NCI-H69 (cell line): ENCODE measurements at regions not wholly inside any gene's neighbourhood (a gene's known extent, or its start where the extent isn't known, plus 50 kb on each side); places are given as distances from the start of the nearest gene placed in this dataset.
A peak's percentile ranks its signal among the peaks of the same experiment; 100 is the strongest.
"Not testable (repeated sequence)": the region's sequence is repeated elsewhere in the genome, so short reads cannot be mapped to it uniquely, and the experiment has no call there.

ENCODE experiments used
- DNase-seq: peaks from one replicate; lab custom pipeline; 2025; lab: John Stamatoyannopoulos, UW

DNA sequence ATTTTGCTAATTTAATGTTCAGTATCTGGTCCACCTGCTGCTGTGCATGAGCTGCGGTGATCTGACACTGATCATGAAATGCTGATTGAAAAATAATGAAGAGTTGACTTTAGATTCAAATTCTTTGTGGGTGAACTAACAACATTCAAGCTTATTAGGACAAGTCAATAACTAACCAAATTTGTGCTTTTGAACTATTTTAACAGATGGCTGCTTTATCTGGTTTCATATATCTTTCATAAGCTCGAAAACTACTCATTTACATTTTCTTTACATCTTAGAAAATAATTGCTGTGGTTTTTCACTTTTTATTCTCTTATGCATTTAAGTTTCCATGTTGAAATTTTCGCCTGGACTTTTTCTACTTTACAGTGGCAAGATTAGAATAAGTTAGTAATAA, 274.8 kb upstream of the CCNG1 start:
- no peak for DNase-seq

DNA sequence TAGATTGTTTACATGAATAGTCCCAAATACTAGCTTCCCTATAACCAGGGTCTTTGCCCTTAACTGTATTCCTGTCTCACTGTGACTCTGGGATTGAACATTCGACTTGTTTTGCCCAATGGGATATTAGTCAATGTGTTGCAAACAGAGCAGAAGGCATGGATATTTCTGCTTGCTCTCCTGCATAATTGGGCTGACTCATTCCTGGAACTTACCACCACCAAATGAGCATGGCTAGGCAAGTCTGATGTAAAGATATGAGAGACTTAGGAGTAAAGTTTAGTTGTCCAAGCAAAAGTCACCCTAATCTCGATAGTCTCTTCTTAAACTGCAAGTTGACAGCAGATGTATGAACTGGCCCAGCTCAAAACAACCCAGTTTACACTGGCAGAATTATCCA, 273.5 kb upstream of the CCNG1 start:
- DNase-seq: no peak

DNA sequence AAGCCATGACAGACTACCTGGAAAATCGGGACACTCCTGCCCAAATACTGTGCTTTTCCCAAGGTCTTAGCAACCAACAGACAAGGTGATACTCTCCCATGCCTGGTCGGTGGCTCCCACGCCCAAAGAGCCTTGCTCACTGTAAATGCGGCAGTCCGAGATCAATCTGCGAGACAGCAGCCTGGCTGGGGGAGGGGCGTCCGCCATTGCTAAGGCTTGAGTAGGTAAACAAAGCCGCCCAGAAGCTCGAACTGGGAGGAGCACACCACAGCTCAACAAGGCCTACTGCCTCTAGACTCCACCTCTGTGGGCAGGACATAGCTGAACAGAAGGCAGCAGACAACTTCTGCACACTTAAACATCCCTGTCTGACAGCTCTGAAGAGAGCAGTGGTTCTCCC, 272.1 kb upstream of the CCNG1 start:
- no peak for DNase-seq

DNA sequence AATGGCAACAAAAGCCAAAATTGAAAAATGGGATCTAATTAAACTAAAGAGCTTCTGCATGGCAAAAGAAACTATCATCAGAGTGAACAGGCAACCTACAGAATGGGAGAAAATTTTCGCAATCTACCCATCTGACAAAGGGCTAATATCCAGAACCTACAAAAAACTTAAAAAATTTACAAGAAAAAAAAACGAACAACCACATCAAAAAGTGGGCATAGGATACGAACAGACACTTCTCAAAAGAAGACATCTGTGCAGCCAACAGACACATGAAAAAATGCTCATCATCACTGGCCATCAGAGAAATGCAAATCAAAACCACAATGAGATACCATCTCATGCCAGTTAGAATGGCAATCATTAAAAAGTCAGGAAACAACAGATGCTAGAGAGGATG, 267.2 kb upstream of the CCNG1 start:
- DNase-seq: not testable (repeated sequence)

DNA sequence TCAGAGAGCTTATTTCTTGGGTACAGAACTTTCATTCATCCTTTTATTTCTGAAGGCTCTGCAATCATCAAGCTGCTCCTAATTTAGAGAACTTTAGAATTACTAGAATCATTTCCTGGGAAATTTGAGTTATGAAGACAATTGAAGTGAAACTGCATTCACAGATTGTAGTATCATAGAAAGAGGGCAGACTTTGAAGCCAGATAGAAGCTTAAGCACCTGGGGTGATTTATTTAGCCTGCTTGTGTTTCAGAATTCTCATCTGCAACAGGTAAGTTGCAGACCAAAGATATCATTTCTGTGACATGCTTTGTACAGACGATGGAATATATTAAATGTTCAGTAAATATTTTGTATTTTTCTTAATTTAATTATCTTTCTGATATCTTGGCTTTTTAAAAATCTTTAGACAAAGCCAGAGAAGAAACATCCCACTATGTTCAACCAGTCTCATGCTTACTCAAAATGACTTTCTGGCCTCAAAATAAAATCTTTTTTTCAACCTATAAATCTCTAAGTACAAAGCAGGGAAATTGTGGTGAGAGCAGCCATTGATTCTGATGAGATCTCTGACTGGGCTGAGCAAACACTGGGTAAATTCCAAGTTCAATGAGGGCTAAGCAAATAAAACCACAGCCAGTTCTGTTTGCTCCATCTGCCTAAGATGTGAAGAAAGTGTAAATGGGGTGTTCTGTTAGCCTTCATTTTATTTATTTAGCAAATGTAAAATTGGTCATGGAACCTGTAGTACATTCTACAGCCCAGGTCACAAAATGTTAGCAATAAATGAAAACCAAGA, 264.7 kb upstream of the CCNG1 start:
- peak; percentile 91 for DNase-seq

DNA sequence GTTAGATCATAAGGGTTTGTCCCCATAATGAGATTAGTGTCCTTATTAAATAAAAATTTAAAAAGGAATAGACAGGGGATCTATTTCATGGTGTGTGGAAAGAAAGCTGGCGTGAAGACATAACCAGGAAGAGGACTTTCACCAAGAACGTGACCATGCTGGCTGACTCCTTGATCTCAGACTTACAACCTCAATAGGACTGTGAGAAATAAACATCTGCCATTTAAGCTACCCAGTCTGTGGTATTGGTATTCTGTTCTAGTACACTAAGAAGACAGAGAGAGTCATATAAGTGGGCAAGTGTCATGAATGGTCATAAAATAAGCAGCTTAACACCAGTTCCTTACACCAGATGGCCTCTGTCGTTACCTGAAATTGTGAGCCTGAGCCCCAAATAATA, 259.4 kb upstream of the CCNG1 start:
- DNase-seq: peak; percentile 46

DNA sequence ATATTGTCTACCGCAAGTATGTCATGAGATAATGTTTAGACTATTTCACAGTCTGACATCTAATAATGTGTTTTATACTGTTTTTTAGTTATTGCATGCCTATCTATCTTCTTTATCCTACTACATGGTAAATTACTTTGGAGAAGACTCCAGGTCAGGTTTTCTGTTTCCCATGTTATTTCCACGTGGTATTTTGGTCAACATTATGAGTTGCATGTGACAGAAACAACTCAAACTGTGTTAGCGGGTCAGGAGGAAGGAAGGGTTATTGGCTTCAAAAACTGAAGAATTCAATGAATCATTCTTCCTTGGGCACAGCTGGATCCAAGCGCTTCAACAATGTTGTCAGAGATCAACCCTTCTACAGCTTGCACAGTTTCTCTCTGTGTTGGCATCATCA, 252.1 kb upstream of the CCNG1 start:
- no peak for DNase-seq

DNA sequence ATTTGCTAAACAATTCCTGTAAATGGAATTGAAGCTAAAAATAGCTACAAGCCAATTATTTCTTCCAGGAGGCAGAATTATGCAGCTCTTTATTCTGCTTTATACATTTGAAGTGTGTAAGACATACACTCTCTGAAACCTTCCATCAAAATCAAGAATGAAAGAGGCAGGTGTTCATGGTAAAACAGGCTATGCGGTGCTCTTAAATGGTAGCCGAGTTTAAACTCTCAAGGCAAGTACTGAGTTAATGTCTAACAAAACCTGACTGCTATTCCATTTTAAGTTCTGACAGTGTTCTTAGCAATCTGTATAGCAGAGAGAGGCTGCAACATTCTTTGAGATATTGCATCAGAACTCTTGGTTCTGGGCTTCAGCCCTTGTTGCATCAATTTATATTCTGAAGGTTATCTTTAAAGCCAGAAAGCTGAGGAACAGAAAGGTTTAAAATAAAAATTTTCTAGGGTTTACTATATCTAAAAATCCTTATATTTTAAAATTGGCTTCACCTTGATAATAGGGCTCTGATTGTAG, 248.3 kb upstream of the CCNG1 start:
- no peak for DNase-seq

DNA sequence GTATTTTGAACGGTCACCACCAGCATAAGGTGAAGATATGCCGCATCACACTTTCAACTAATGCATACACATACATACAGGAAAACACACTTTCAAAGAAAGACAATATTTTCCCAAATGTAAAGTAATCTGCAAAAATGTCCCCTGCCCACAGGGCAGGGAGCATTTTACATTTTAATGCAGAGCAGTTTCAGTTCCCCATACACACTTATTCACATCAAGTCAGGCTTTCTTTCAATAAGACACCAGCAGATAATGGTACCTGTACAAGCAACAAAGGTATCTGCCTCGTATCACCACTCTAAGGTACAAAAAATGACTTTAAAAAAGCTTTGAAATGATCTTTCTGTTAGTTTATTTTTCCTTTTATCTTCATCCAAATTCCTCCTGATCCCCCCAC, 247.1 kb upstream of the CCNG1 start:
- DNase-seq: no peak

DNA sequence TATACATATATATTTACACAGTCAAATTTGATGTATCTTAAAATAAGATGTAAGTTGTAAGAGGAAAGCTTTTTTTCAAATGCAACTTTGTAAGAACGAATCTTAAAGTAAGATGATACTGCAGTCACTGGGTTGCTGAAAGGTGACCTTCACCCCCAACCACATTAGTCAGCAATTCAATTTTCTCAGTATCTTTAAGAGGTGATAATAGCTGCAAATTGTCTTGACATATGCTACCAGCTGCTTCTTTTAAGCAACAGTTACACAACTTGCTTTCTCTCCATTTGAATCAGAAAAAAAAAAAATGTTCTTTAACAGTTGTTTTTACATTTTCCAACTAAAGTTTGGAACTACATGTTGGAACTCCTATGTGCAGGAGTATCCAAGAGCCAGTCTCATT, 246.6 kb upstream of the CCNG1 start:
- DNase-seq: peak; percentile 47

DNA sequence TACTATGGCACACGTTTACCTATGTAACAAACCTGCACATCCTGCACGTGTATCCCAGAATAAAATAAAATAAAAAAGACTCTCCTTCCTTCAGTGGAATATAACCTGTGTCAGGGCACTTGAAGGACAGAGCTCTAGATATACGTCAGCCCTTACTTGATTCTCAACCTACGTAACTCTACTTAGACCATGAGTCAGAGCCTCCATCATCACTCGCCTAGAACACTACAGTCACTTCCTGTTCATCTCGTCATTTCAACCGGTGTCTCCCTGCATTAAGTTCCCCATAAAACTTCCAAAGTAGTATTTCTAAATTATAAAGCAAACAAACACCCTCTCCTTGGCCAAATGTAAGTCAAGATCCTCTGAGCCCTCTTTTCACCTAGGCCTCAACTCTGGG, 243.5 kb upstream of the CCNG1 start:
- no peak for DNase-seq

DNA sequence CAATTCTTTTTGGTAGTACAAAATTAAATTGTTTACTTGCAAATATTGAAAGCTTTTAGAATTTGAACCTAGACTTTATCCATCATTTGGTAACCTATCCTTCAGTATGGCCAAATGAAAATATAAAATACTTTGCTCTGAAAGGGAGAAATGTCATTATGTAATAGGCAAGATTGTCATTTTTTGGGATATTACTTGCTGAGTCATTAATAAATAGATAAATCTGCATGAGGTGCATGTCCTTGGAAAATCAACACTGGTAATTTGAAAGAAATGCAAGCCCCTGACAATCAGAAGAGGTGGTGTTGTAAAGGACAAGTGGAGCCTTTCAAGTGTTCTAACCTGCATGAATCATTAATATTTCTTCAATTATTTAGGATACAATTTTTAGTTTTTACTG, 231.8 kb upstream of the CCNG1 start:
- no peak for DNase-seq

DNA sequence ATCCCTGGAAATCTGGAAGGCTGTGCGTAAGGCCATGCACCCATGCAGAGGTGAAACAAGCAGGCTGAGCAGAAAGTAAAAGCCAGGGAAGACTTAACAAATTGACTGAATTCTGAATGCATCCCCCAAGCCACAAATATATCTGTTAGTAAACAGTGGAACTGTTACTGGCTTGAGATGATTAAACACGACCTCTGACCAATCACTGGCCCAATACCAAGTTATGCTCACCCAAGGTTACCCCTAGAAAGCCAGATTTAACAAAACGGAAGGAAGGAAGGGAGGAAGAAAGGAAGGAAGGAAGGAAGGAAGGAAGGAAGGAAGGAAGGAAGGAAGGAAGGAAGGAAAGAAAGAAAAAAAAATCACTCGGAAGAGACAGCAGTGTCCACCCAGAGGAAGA, 215.8 kb upstream of the CCNG1 start:
- no peak for DNase-seq

DNA sequence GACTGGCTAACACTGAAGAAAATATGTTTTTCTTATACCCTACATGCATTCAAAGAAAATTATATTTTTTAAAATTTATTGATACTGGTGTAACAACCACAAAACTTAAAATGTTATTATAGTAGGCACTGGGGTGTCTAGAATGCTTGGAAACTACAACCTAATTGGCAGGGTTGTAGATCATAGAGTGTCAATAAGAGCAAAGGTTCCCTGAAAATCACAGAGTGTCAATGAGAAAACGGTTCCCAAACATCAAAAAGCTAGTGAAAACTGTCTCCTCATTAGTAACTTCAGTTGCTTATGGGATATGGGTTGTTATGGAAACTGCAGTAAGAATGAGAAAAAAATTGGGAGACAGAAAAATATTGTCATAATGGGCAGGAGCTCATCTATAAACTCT, 214.4 kb upstream of the CCNG1 start:
- DNase-seq: no peak

DNA sequence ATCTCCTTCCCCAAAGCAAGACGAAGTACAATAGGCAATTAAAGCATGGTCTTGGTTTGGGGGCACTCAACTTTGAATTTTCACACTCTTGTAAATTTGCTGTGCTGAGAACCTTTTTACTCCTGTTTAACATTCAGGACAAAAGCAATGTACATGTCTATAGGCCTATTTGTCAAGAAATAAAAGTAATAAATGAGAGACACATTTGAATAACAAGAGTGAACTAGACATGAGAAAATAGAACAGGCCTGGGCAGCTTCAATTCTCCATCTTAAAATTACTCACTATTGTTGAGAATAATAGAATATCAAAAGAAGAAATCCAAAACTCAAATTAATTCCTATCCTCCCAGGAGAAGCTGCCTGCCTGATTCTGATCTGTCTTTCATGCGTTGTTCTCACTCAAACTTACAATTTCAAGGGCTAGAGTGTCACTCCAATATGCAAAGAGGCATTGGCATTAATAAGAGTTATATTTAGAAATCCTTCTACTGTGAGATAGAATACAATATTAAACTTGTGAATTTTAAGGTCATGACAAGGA, 192.9 kb upstream of the CCNG1 start:
- DNase-seq: no peak

DNA sequence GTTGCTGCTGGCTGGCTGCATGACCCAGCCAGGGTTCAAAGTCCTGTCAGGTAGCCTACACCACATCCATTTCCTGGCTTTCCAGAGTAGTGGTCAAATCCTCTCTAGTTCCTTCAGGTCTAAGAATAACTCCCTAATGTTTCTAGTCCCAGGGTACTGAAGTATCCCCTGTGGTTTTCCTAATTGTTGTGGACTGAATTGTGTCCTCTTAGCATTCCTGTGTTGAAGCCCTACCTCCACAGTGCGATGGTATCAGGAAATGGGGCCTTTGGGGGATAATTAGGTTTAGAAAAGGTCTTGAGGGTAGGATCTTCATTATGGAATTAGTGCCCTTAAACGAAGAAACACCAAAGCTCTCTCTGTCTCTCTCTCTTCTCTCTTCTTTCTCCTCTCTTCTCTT, 191.8 kb upstream of the CCNG1 start:
- no peak for DNase-seq

DNA sequence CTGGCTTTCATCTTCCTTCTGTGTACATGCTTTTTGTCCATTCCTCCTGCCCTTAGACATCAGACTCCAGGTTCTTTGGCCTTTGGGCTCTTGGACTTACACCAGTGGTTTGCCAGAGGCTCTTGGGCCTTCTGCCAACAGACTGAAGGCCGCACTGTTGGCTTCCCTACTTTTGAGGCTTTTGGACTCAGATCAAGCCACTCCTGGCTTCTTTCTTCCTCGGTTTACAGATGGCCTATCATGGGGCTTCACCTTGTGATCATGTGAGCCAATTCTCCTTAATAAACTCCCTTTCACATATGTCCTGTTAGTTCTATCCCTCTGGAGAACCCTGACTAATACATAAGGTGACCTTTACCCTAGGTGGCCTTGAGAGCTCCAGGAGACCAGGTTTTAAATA, 189.1 kb upstream of the CCNG1 start:
- DNase-seq: no peak

DNA sequence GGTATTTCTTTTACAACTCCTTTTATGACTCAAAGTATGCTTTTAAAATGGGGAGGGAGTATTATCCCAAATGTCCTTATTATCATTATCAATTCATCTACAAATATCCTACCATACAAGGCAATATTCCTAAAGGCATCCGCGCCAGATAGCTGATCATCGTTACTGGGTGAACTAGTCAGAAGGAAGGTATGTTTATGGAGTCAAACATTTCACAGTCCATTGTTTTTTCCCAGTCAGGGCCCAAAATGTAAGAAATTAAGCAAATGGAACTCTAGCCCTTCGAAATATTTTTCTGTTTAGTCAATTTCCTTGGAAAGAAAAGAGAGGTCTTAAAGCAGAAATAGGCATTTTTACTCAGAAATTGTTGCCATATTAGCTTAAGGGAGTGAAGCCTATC, 188.5 kb upstream of the CCNG1 start:
- DNase-seq: no peak

DNA sequence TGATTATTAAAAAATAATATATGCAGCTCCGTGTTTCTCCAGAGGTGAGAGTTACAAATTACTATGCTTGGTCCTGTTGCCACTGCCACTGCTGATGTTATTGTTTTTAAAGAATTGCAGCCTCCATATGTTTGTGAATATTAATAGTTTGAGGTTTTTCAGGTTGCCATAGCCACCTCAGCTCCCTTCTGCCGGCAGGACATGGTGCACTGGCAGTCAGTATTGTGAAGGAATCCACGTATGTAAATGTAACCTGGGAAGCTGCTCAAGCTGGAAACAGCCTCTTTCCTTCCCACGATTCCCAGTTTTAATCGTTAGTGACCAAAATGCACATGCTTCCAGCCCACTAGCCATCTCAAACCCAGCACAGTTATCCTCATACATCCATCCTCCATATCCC, 184.4 kb upstream of the CCNG1 start:
- no peak for DNase-seq

DNA sequence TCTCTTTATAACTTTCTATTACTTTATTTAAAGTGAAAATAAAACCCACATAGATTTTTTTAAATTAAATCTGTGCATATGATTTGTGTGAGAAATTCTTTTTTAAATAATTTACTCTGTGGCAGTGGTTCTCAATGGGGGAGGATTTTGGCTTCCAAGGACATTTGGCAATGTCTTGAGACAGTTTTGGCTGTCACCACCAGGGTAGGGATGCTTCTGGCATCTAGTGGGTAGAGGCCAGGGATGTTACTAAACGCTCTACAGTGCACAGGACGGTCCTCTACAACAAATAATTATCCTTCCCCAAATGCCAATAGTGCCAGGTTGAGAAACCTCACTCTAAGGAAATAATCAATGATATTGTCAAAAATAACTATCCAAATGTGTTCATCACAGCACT, 177.9 kb upstream of the CCNG1 start:
- DNase-seq: no peak

DNA sequence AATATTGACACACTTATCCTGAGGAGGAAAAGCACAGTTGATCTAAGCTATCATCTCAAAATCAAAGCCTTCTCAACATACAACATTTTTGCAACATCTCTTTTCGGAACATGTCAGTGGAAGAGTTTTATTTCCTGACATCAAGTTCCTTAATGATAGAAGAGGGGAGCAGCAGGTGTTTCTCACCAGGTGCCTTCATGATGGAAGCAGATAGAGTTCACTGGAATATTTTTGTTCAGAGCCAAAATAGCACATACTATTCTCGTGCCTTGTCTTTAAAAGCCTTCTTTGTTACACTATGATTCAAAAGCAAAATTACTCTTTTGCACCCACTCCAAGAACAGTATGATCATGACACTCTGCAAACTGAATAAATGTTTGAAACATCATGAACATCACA, 176.9 kb upstream of the CCNG1 start:
- no peak for DNase-seq

DNA sequence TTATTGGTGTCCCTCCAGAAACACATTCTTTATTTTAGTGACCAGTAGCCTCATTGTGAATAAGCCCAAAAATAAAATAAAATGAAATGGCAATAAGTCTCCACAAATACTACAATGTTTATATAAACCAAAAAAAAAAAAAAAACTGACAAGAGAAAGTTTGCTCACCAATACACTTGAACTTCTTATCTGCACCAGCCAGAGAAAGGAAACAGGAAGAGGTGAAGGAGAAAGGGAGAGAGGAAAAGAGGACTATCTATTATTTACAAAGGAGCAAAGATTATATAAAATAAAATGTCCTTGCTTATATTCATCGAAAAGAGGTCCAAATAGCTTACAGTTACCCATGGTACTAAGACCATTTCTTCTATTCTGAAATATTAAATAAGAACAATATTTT, 176.4 kb upstream of the CCNG1 start:
- DNase-seq: no peak

DNA sequence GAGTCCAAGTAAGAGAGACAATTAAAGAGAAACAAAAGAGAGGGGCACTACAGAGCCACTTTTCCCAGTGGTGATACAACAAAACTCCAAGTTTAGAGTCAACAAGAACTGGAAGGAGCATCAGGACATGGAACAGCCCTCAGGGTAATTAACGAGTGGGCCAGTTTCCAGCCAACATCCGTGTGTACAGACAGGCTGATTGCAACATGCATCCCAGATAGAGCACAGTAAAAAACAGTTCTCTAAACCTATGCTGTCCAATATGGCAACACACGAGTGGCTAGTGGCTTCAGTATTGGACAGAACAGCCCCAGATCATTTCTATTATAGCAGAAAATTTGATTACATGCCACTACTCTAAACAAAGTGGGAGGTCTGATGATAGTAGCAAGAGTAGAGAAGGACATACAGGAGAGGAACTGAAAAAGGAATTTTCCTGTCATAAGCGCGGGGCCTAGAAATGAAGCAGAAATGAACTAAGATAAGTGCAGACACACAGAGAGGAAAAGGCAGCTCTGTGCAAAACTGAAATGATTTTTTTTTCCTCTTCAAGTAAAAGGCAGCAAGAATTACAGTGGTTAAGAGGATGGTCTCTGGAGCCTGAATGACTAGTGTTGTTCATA, 175.6 kb upstream of the CCNG1 start:
- peak; percentile 18 for DNase-seq

DNA sequence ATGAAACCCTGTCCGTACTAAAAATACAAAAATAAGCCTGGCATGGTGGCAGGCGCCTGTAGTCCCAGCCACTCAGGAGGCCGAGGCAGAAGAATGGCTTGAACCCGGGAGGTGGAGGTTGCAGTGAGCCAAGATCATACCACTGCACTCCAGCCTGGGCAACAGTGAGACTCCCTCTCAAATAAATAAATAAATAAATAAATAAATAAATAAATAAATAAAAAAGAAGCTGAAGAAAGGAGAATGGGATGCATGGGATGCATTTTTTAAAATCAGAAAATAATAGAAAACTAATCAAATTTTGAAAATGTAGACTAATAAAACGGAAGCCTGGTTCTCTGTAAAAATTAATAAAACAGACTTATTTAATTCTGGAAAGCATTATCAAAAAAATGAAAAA, 171.1 kb upstream of the CCNG1 start:
- DNase-seq: not testable (repeated sequence)
